Stimulated activated CD4-positive, alpha-beta T cell treated with anti-CD3 and anti-CD28 coated beads, Interleukin-2, amount 100 ng/mL, for 24 hours (primary cell): ENCODE measurements at regions not wholly inside any gene's neighbourhood (a gene's known extent, or its start where the extent isn't known, plus 50 kb on each side); places are given as distances from the start of the nearest gene placed in this dataset.

Experiments used
- DNase-seq, 2 donors: peaks; one replicate each; pipeline ENCODE4 v3.0.0-alpha.2; 2020

GRCh38 chr10:3225561-3225960 is 53.0 kb upstream of the PITRM1 start:
- no peak for DNase-seq

- no peak for DNase-seq
These were observed 51.7 kb upstream of the PITRM1 start for GRCh38 chr10:3224241-3224640.

- no peak for DNase-seq
These were observed 50.0 kb upstream of the PITRM1 start for GRCh38 chr10:3222626-3223025.
